OCI-LY3 (cell line): ENCODE measurements at regions not wholly inside any gene's neighbourhood (a gene's known extent, or its start where the extent isn't known, plus 50 kb on each side); places are given as distances from the start of the nearest gene placed in this dataset.

Experiments used
- EZH2phosphoT487 ChIP-seq: fragments of 200-600 bp; shearing (Covaris generic); IDR thresholded peaks from 2 replicates; pipeline ENCODE4 v1.6.1; 2018; ENCODE audit warnings: antibody characterized with exemption, mixed run types, low read depth
- TF ChIP-seq, protein P1 (sequence below): fragments of 200-600, 300-600 bp; sonication (generic); IDR thresholded peaks from 2 replicates; pipeline ENCODE4 v1.5.1; 2014; ENCODE audit warnings: antibody characterized with exemption, low read length, low read depth

- TF ChIP-seq, protein P1, sequence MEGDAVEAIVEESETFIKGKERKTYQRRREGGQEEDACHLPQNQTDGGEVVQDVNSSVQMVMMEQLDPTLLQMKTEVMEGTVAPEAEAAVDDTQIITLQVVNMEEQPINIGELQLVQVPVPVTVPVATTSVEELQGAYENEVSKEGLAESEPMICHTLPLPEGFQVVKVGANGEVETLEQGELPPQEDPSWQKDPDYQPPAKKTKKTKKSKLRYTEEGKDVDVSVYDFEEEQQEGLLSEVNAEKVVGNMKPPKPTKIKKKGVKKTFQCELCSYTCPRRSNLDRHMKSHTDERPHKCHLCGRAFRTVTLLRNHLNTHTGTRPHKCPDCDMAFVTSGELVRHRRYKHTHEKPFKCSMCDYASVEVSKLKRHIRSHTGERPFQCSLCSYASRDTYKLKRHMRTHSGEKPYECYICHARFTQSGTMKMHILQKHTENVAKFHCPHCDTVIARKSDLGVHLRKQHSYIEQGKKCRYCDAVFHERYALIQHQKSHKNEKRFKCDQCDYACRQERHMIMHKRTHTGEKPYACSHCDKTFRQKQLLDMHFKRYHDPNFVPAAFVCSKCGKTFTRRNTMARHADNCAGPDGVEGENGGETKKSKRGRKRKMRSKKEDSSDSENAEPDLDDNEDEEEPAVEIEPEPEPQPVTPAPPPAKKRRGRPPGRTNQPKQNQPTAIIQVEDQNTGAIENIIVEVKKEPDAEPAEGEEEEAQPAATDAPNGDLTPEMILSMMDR, result no peak
- TF ChIP-seq EZH2phosphoT487, result no peak
Measured at GRCh38 chr3:189101594-189101993, 70.2 kb upstream of the TPRG1 start.
